Esophagus (tissue), 2 donors: ENCODE measurements at regions not wholly inside any gene's neighbourhood (a gene's known extent, or its start where the extent isn't known, plus 50 kb on each side); places are given as distances from the start of the nearest gene placed in this dataset.

Experiments used
- H3K27ac ChIP-seq, 2 donors: one replicate each; pipeline ENCODE4 v1.5.1; 2013; ENCODE audit warnings: low read depth in 2 of 2, mild to moderate bottlenecking in 2 of 2, inconsistent platforms in 1 of 2, low read length in 1 of 2, moderate library complexity in 1 of 2
- H3K27me3 ChIP-seq, 2 donors: one replicate each; pipeline ENCODE4 v1.6.1; 2013; ENCODE audit warnings: low read length in 2 of 2, control low read depth in 1 of 2, mild to moderate bottlenecking in 1 of 2; ENCODE audit not compliant: insufficient read depth in 2 of 2, control insufficient read depth in 1 of 2
- H3K36me3 ChIP-seq, 2 donors: one replicate each; pipeline ENCODE4 v1.6.1; 2013; ENCODE audit warnings: low read length in 1 of 2; ENCODE audit not compliant: control insufficient read depth in 2 of 2, insufficient read depth in 2 of 2
- H3K4me1 ChIP-seq, 2 donors: one replicate each; pipeline ENCODE4 v1.6.1; 2013; ENCODE audit warnings: low read length in 1 of 2; ENCODE audit not compliant: control insufficient read depth in 2 of 2, insufficient read depth in 2 of 2
- H3K4me3 ChIP-seq, 2 donors: one replicate each; pipeline ENCODE4 v1.5.1; 2013; ENCODE audit warnings: low read length in 2 of 2, mild to moderate bottlenecking in 2 of 2, low read depth in 1 of 2, moderate library complexity in 1 of 2
- H3K9me3 ChIP-seq, 2 donors: one replicate each; pipeline ENCODE4 v1.6.1; 2013; ENCODE audit warnings: mild to moderate bottlenecking in 2 of 2, low read depth in 1 of 2, low read length in 1 of 2, moderate library complexity in 1 of 2; ENCODE audit not compliant: control insufficient read depth in 2 of 2, insufficient read depth in 1 of 2
- WGBS, 2 donors: extraction: QIAGEN DNeasy Blood & Tissue Kit; methylation state at CpG; one replicate each; pipeline ENCODE4 v1.1.7; 2013; 5-methylcytosine and 5-hydroxymethylcytosine counted together
- donor health status: healthy with polysubstance abuse.
- donor health status: Bipolar disorder and iron deficiency.

- H3K9me3 ChIP-seq, result no peaks in the 10 kb centered on the region
- WGBS, 2 donors, result 58 to 65% methylated on average over 4 of the region's 4 CpGs
- no peaks in the 10 kb centered on the region for H3K27me3 ChIP-seq
- peak overlapping the region; percentile 87 to 94 for H3K27ac ChIP-seq
- no peaks in the 10 kb centered on the region for H3K36me3 ChIP-seq
- no peak overlapping the region for H3K4me3 ChIP-seq
- H3K4me1 ChIP-seq, result peaks cover 6 to 22% of the 10 kb centered on the region in 2 donors
Measured at GRCh38 chr1:224504297-224505041, 69.9 kb upstream of the WDR26 start.

GRCh38 chr1:224505454-224506093 lies 71.0 kb upstream of the WDR26 start:
- 41 to 44% methylated on average over 3 of the region's 3 CpGs for WGBS, 2 donors
- Histone ChIP-seq H3K4me1 (peaks cover 6 to 23% of the 10 kb centered on the region in 2 donors), H3K27me3 (no peaks in the 10 kb centered on the region), H3K9me3 (no peaks in the 10 kb centered on the region), H3K4me3 (no peak overlapping the region), H3K27ac (peak overlapping the region in 1 of 2 donors; percentile 19), H3K36me3 (no peaks in the 10 kb centered on the region)

- Histone ChIP-seq H3K36me3 (no peaks in the 10 kb centered on the region), H3K4me1 (peaks cover 6 to 25% of the 10 kb centered on the region in 2 donors), H3K27ac (peak overlapping the region; percentile 34 to 44), H3K27me3 (no peaks in the 10 kb centered on the region), H3K9me3 (no peaks in the 10 kb centered on the region), H3K4me3 (no peak overlapping the region)
- WGBS, 2 donors, result 48 to 58% methylated on average over 18 of the region's 18 CpGs
Measured at GRCh38 chr1:224506141-224506814, 71.7 kb upstream of the WDR26 start.

- no peak overlapping the region for H3K27ac ChIP-seq
Measured at GRCh38 chr1:224507771-224508523, 73.3 kb upstream of the WDR26 start.

GRCh38 chr1:224509907-224510306 lies 75.3 kb upstream of the WDR26 start:
- Histone ChIP-seq H3K4me3 (no peak overlapping the region), H3K4me1 (peaks cover 0 to 8% of the 10 kb centered on the region in 2 donors), H3K36me3 (no peaks in the 10 kb centered on the region), H3K9me3 (no peaks in the 10 kb centered on the region), H3K27ac (no peak overlapping the region), H3K27me3 (no peaks in the 10 kb centered on the region)
- WGBS, 2 donors, result 65 to 72% methylated on average over 7 of the region's 7 CpGs

More at GRCh38 chr1:224507771-224508523, 73.3 kb upstream of the WDR26 start:
- 53 to 64% methylated on average over 2 of the region's 2 CpGs for WGBS, 2 donors
- no peak overlapping the region for H3K4me3 ChIP-seq
- no peaks in the 10 kb centered on the region for H3K27me3 ChIP-seq
- H3K4me1 ChIP-seq, result peaks cover 0 to 18% of the 10 kb centered on the region in 2 donors
- no peaks in the 10 kb centered on the region for H3K9me3 ChIP-seq
- H3K36me3 ChIP-seq, result no peaks in the 10 kb centered on the region

GRCh38 chr1:224510880-224511645 lies 76.5 kb upstream of the WDR26 start:
- Histone ChIP-seq H3K9me3 (no peaks in the 10 kb centered on the region), H3K27me3 (no peaks in the 10 kb centered on the region), H3K4me3 (no peak overlapping the region), H3K4me1 (peaks cover 0 to 7% of the 10 kb centered on the region in 2 donors), H3K27ac (no peak overlapping the region), H3K36me3 (no peaks in the 10 kb centered on the region)
- WGBS, 2 donors, result 66% methylated on average over 4 of the region's 4 CpGs

GRCh38 chr1:224512600-224513151 lies 78.1 kb upstream of the WDR26 start:
- Histone ChIP-seq H3K27me3 (no peaks in the 10 kb centered on the region), H3K36me3 (no peaks in the 10 kb centered on the region), H3K27ac (no peak overlapping the region), H3K9me3 (no peaks in the 10 kb centered on the region), H3K4me3 (no peak overlapping the region), H3K4me1 (peaks cover 0 to 3% of the 10 kb centered on the region in 2 donors)
- WGBS, 2 donors, result 71 to 80% methylated on average over 5 of the region's 5 CpGs

- Histone ChIP-seq H3K4me1 (peaks cover 0 to 3% of the 10 kb centered on the region in 2 donors), H3K36me3 (no peaks in the 10 kb centered on the region), H3K27me3 (no peaks in the 10 kb centered on the region), H3K4me3 (no peak overlapping the region), H3K9me3 (no peaks in the 10 kb centered on the region), H3K27ac (no peak overlapping the region)
- 58 to 64% methylated on average over 6 of the region's 6 CpGs for WGBS, 2 donors
Measured at GRCh38 chr1:224513383-224513782, 78.8 kb upstream of the WDR26 start.
